Pons (tissue), 1 donor: ENCODE measurements at regions not wholly inside any gene's neighbourhood (a gene's known extent, or its start where the extent isn't known, plus 50 kb on each side); places are given as distances from the start of the nearest gene placed in this dataset.

Experiments
- DNase-seq: peaks from one replicate; pipeline ENCODE4 v3.0.0-alpha.2; 2016; ENCODE audit warnings: low spot score

GRCh38 chr3:13173186-13173585, 100.0 kb upstream of the IQSEC1 start:
- no peak for DNase-seq

- DNase-seq: no peak
Measured at GRCh38 chr3:13172644-13173013, 99.4 kb upstream of the IQSEC1 start.

GRCh38 chr3:13171704-13172643, 98.7 kb upstream of the IQSEC1 start:
- DNase-seq: no peak

GRCh38 chr3:13170317-13170716, 97.1 kb upstream of the IQSEC1 start:
- no peak for DNase-seq

- DNase-seq: no peak
Measured at GRCh38 chr3:13168391-13168790, 95.2 kb upstream of the IQSEC1 start.

- DNase-seq: no peak
Measured at GRCh38 chr3:13167829-13168228, 94.6 kb upstream of the IQSEC1 start.

GRCh38 chr3:13167064-13167743, 94.0 kb upstream of the IQSEC1 start:
- no peak for DNase-seq

- no peak for DNase-seq
Measured at GRCh38 chr3:13166243-13167063, 93.2 kb upstream of the IQSEC1 start.

GRCh38 chr3:13165576-13165975, 92.3 kb upstream of the IQSEC1 start:
- no peak for DNase-seq

- no peak for DNase-seq
Measured at GRCh38 chr3:13164893-13165492, 91.8 kb upstream of the IQSEC1 start.

- no peak for DNase-seq
Measured at GRCh38 chr3:13163848-13164382, 90.7 kb upstream of the IQSEC1 start.

- DNase-seq: no peak
Measured at GRCh38 chr3:13162549-13163320, 89.5 kb upstream of the IQSEC1 start.

GRCh38 chr3:13161771-13162535, 88.7 kb upstream of the IQSEC1 start:
- DNase-seq: no peak

GRCh38 chr3:13161021-13161759, 88.0 kb upstream of the IQSEC1 start:
- DNase-seq: no peak

GRCh38 chr3:13160619-13161018, 87.4 kb upstream of the IQSEC1 start:
- no peak for DNase-seq

GRCh38 chr3:13159890-13160289, 86.7 kb upstream of the IQSEC1 start:
- no peak for DNase-seq

GRCh38 chr3:13158871-13159270, 85.6 kb upstream of the IQSEC1 start:
- DNase-seq: no peak

- no peak for DNase-seq
Measured at GRCh38 chr3:13158408-13158807, 85.2 kb upstream of the IQSEC1 start.

GRCh38 chr3:13157986-13158385, 84.8 kb upstream of the IQSEC1 start:
- DNase-seq: no peak
